Neuron (in vitro differentiated cells): ENCODE measurements at regions not wholly inside any gene's neighbourhood (a gene's known extent, or its start where the extent isn't known, plus 50 kb on each side); places are given as distances from the start of the nearest gene placed in this dataset.

ENCODE experiments used
- H2AFZ ChIP-seq: one replicate; pipeline ENCODE4 v1.6.1; 2013; ENCODE audit warnings: low read depth, mild to moderate bottlenecking, inconsistent platforms, low read length, moderate library complexity
- H3K27me3 ChIP-seq: one replicate; pipeline ENCODE4 v1.6.1; 2013; ENCODE audit warnings: low read length; ENCODE audit not compliant: insufficient read depth
- H3K36me3 ChIP-seq: one replicate; pipeline ENCODE4 v1.6.1; 2013; ENCODE audit warnings: low read length; ENCODE audit not compliant: insufficient read depth
- H3K4me1 ChIP-seq: one replicate; pipeline ENCODE4 v1.6.1; 2013; ENCODE audit warnings: low read length; ENCODE audit not compliant: insufficient read depth
- H3K4me3 ChIP-seq: 2 replicates; pipeline ENCODE4 v1.5.1; 2013; ENCODE audit warnings: mild to moderate bottlenecking, low read length, moderate library complexity
- H3K9me3 ChIP-seq: one replicate; pipeline ENCODE4 v1.6.1; 2013; ENCODE audit warnings: low read length

GRCh38 chr13:81473366-81473899 lies 1132.5 kb upstream of the SPRY2 start:
- Histone ChIP-seq H3K4me3 (no peak overlapping the region), H2AFZ (no peak overlapping the region)

GRCh38 chr13:81458170-81458569 lies 1117.2 kb upstream of the SPRY2 start:
- H3K9me3 ChIP-seq = no peaks in the 10 kb centered on the region
- no peaks in the 10 kb centered on the region for H3K27me3 ChIP-seq
- H3K4me1 ChIP-seq = peaks cover 8% of the 10 kb centered on the region
- no peaks in the 10 kb centered on the region for H3K36me3 ChIP-seq
- no peak overlapping the region for H3K4me3 ChIP-seq
- H2AFZ ChIP-seq = peak overlapping the region; percentile 42

More at GRCh38 chr13:81473366-81473899, 1132.5 kb upstream of the SPRY2 start:
- Histone ChIP-seq H3K9me3 (no peaks in the 10 kb centered on the region), H3K36me3 (no peaks in the 10 kb centered on the region), H3K4me1 (no peaks in the 10 kb centered on the region), H3K27me3 (no peaks in the 10 kb centered on the region)

- Histone ChIP-seq H3K36me3 (no peaks in the 10 kb centered on the region), H3K4me3 (no peak overlapping the region), H3K27me3 (no peaks in the 10 kb centered on the region), H3K4me1 (peaks cover 4% of the 10 kb centered on the region), H3K9me3 (no peaks in the 10 kb centered on the region), H2AFZ (no peak overlapping the region)
These were observed 1105.5 kb upstream of the SPRY2 start for GRCh38 chr13:81446441-81446840.

GRCh38 chr13:81442904-81443303 lies 1102.0 kb upstream of the SPRY2 start:
- no peaks in the 10 kb centered on the region for H3K27me3 ChIP-seq
- no peak overlapping the region for H3K4me3 ChIP-seq
- H3K36me3 ChIP-seq = no peaks in the 10 kb centered on the region
- H2AFZ ChIP-seq = no peak overlapping the region
- no peaks in the 10 kb centered on the region for H3K9me3 ChIP-seq
- no peaks in the 10 kb centered on the region for H3K4me1 ChIP-seq

- H3K9me3 ChIP-seq = no peaks in the 10 kb centered on the region
- no peak overlapping the region for H3K4me3 ChIP-seq
- H3K27me3 ChIP-seq = no peaks in the 10 kb centered on the region
- H3K4me1 ChIP-seq = peaks cover 2% of the 10 kb centered on the region
- no peak overlapping the region for H2AFZ ChIP-seq
- no peaks in the 10 kb centered on the region for H3K36me3 ChIP-seq
These were observed 1084.4 kb upstream of the SPRY2 start for GRCh38 chr13:81425286-81425685.

- Histone ChIP-seq H3K4me1 (no peaks in the 10 kb centered on the region), H3K36me3 (no peaks in the 10 kb centered on the region), H3K9me3 (no peaks in the 10 kb centered on the region), H3K4me3 (no peak overlapping the region), H3K27me3 (no peaks in the 10 kb centered on the region), H2AFZ (no peak overlapping the region)
These were observed 1068.4 kb upstream of the SPRY2 start for GRCh38 chr13:81409284-81409683.

- no peaks in the 10 kb centered on the region for H3K9me3 ChIP-seq
- H3K4me3 ChIP-seq = no peak overlapping the region
- no peak overlapping the region for H2AFZ ChIP-seq
- H3K27me3 ChIP-seq = no peaks in the 10 kb centered on the region
- no peaks in the 10 kb centered on the region for H3K4me1 ChIP-seq
- no peaks in the 10 kb centered on the region for H3K36me3 ChIP-seq
These were observed 1067.7 kb upstream of the SPRY2 start for GRCh38 chr13:81408647-81409046.

- no peak overlapping the region for H3K4me3 ChIP-seq
- no peaks in the 10 kb centered on the region for H3K27me3 ChIP-seq
- no peaks in the 10 kb centered on the region for H3K9me3 ChIP-seq
- H3K36me3 ChIP-seq = no peaks in the 10 kb centered on the region
- H2AFZ ChIP-seq = no peak overlapping the region
- H3K4me1 ChIP-seq = no peaks in the 10 kb centered on the region
These were observed 1065.8 kb upstream of the SPRY2 start for GRCh38 chr13:81406639-81407292.

GRCh38 chr13:81406022-81406421 lies 1065.1 kb upstream of the SPRY2 start:
- H3K4me3 ChIP-seq = no peak overlapping the region
- H3K9me3 ChIP-seq = no peaks in the 10 kb centered on the region
- H2AFZ ChIP-seq = no peak overlapping the region
- H3K27me3 ChIP-seq = no peaks in the 10 kb centered on the region
- H3K4me1 ChIP-seq = no peaks in the 10 kb centered on the region
- H3K36me3 ChIP-seq = no peaks in the 10 kb centered on the region

GRCh38 chr13:81396192-81396591 lies 1055.3 kb upstream of the SPRY2 start:
- H3K4me3 ChIP-seq = no peak overlapping the region
- no peak overlapping the region for H2AFZ ChIP-seq
- H3K9me3 ChIP-seq = no peaks in the 10 kb centered on the region
- H3K27me3 ChIP-seq = no peaks in the 10 kb centered on the region
- H3K4me1 ChIP-seq = no peaks in the 10 kb centered on the region
- H3K36me3 ChIP-seq = no peaks in the 10 kb centered on the region

GRCh38 chr13:81395368-81395767 lies 1054.4 kb upstream of the SPRY2 start:
- Histone ChIP-seq H3K4me1 (no peaks in the 10 kb centered on the region), H3K4me3 (no peak overlapping the region), H2AFZ (no peak overlapping the region), H3K9me3 (no peaks in the 10 kb centered on the region), H3K27me3 (no peaks in the 10 kb centered on the region), H3K36me3 (no peaks in the 10 kb centered on the region)

- no peak overlapping the region for H2AFZ ChIP-seq
- no peaks in the 10 kb centered on the region for H3K36me3 ChIP-seq
- H3K4me1 ChIP-seq = no peaks in the 10 kb centered on the region
- H3K9me3 ChIP-seq = no peaks in the 10 kb centered on the region
- H3K27me3 ChIP-seq = no peaks in the 10 kb centered on the region
- no peak overlapping the region for H3K4me3 ChIP-seq
These were observed 1053.7 kb upstream of the SPRY2 start for GRCh38 chr13:81394640-81395039.

GRCh38 chr13:81393721-81394120 lies 1052.8 kb upstream of the SPRY2 start:
- no peaks in the 10 kb centered on the region for H3K4me1 ChIP-seq
- peak overlapping the region; percentile 51 for H2AFZ ChIP-seq
- no peaks in the 10 kb centered on the region for H3K36me3 ChIP-seq
- H3K9me3 ChIP-seq = no peaks in the 10 kb centered on the region
- H3K4me3 ChIP-seq = no peak overlapping the region
- no peaks in the 10 kb centered on the region for H3K27me3 ChIP-seq

- H3K4me1 ChIP-seq = no peaks in the 10 kb centered on the region
- H3K4me3 ChIP-seq = no peak overlapping the region
- no peaks in the 10 kb centered on the region for H3K36me3 ChIP-seq
- H3K27me3 ChIP-seq = no peaks in the 10 kb centered on the region
- H3K9me3 ChIP-seq = no peaks in the 10 kb centered on the region
- no peak overlapping the region for H2AFZ ChIP-seq
These were observed 1052.2 kb upstream of the SPRY2 start for GRCh38 chr13:81393110-81393509.
